OCI-LY1 (cell line): ENCODE measurements at regions not wholly inside any gene's neighbourhood (a gene's known extent, or its start where the extent isn't known, plus 50 kb on each side); places are given as distances from the start of the nearest gene placed in this dataset.

Experiments used
- H2AFZ ChIP-seq: fragments of 200-600 bp; sonication (generic), shearing (Covaris generic); 2 replicates; pipeline ENCODE4 v1.6.0; 2014; ENCODE audit warnings: antibody characterized with exemption, mild to moderate bottlenecking, low read length
- H3F3A ChIP-seq: fragments of 200-600 bp; sonication (generic), shearing (Covaris generic); 2 replicates; pipeline ENCODE4 v1.6.0; 2014; ENCODE audit warnings: mild to moderate bottlenecking, antibody characterized with exemption, low read length, moderate library complexity; ENCODE audit not compliant: insufficient read depth
- H3K27ac ChIP-seq: fragments of 200-600 bp; sonication (generic); 2 replicates; pipeline ENCODE4 v1.5.1; 2014; ENCODE audit warnings: low read length, mixed run types, mild to moderate bottlenecking, low read depth; ENCODE audit not compliant: poor library complexity, severe bottlenecking
- H3K27me3 ChIP-seq: fragments of 200-600 bp; sonication (generic); 2 replicates; pipeline ENCODE4 v1.6.0; 2014; ENCODE audit warnings: antibody characterized with exemption, mild to moderate bottlenecking, low read length, moderate library complexity; ENCODE audit not compliant: insufficient read depth
- H3K36me3 ChIP-seq: fragments of 200-600 bp; sonication (generic); 2 replicates; pipeline ENCODE4 v1.6.1; 2014; ENCODE audit warnings: mild to moderate bottlenecking, antibody characterized with exemption, low read length, moderate library complexity, mixed read lengths; ENCODE audit not compliant: insufficient read depth
- H3K4me1 ChIP-seq: fragments of 200-600 bp; sonication (generic); 2 replicates; pipeline ENCODE4 v1.5.1; 2014; ENCODE audit warnings: mild to moderate bottlenecking, low read length, moderate library complexity; ENCODE audit not compliant: insufficient read depth, severe bottlenecking
- H3K4me2 ChIP-seq: fragments of 200-600 bp; sonication (generic), shearing (Covaris generic); 2 replicates; pipeline ENCODE4 v1.6.1; 2014; ENCODE audit warnings: low read length
- H3K4me3 ChIP-seq: fragments of 200-600 bp; sonication (generic); 2 replicates; pipeline ENCODE4 v1.5.1; 2014; ENCODE audit warnings: low read length, low read depth, mild to moderate bottlenecking, mixed read lengths; ENCODE audit not compliant: poor library complexity, severe bottlenecking
- H3K79me2 ChIP-seq: fragments of 200-600 bp; shearing (Covaris generic); 2 replicates; pipeline ENCODE4 v1.6.1; 2016; ENCODE audit warnings: mixed run types, low read length, mixed read lengths; ENCODE audit not compliant: insufficient read depth
- H3K9ac ChIP-seq: fragments of 200-600 bp; sonication (generic), shearing (Covaris generic); 2 replicates; pipeline ENCODE4 v1.6.1; 2014; ENCODE audit warnings: mild to moderate bottlenecking, low read length, mixed read lengths
- H3K9me2 ChIP-seq: fragments of 200-600 bp; sonication (generic), shearing (Covaris generic); 2 replicates; pipeline ENCODE4 v1.6.1; 2014; ENCODE audit warnings: low read depth, mild to moderate bottlenecking, low read length, mixed read lengths
- H3K9me3 ChIP-seq: fragments of 200-600 bp; shearing (Covaris generic); 2 replicates; pipeline ENCODE4 v1.6.1; 2014; ENCODE audit warnings: low read length, mixed read lengths
- H4K20me1 ChIP-seq: fragments of 200-600 bp; sonication (generic), shearing (Covaris generic); 2 replicates; pipeline ENCODE4 v1.6.0; 2016; ENCODE audit warnings: mild to moderate bottlenecking, low read length; ENCODE audit not compliant: insufficient read depth
- CTCF ChIP-seq: fragments of 200-600 bp; sonication (generic), shearing (Covaris generic); IDR thresholded peaks from 2 replicates; pipeline ENCODE4 v1.5.1; 2017; ENCODE audit warnings: mild to moderate bottlenecking, antibody characterized with exemption, low read length, moderate library complexity, mixed read lengths
- EZH2 ChIP-seq: fragments of 200-600 bp; sonication (generic), shearing (Covaris generic); IDR thresholded peaks from 2 replicates; pipeline ENCODE4 v1.8.0; 2017; ENCODE audit warnings: borderline replicate concordance, mixed run types, mild to moderate bottlenecking, antibody characterized with exemption, low read length, moderate library complexity, mixed read lengths

GRCh38 chr20:17854307-17854903 lies 114.2 kb downstream of the SNX5 start:
- H3F3A ChIP-seq = no peaks in the 10 kb centered on the region
- no peaks in the 10 kb centered on the region for H4K20me1 ChIP-seq
- no peaks in the 10 kb centered on the region for H3K36me3 ChIP-seq
- no peaks in the 10 kb centered on the region for H3K9me3 ChIP-seq
- no peak overlapping the region for H3K4me3 ChIP-seq
- no peak for TF ChIP-seq EZH2
- no peak for TF ChIP-seq CTCF
- no peaks in the 10 kb centered on the region for H3K79me2 ChIP-seq
- no peak overlapping the region for H3K27ac ChIP-seq
- H2AFZ ChIP-seq = no peak overlapping the region
- H3K9ac ChIP-seq = no peak overlapping the region
- no peak overlapping the region; the same call in 1 of the 2 replicates for H3K4me2 ChIP-seq
- no peaks in the 10 kb centered on the region for H3K9me2 ChIP-seq
- H3K27me3 ChIP-seq = no peaks in the 10 kb centered on the region; the same call in 1 of the 2 replicates
- peaks cover 63% of the 10 kb centered on the region for H3K4me1 ChIP-seq

GRCh38 chr20:17852323-17852722 lies 116.3 kb downstream of the SNX5 start:
- H3K9me3 ChIP-seq = no peaks in the 10 kb centered on the region
- no peaks in the 10 kb centered on the region for H3K79me2 ChIP-seq
- no peak overlapping the region for H3K9ac ChIP-seq
- H3K27ac ChIP-seq = peak overlapping the region; percentile 26
- H2AFZ ChIP-seq = no peak overlapping the region
- no peak overlapping the region for H3K4me2 ChIP-seq
- TF ChIP-seq CTCF = no peak
- TF ChIP-seq EZH2 = no peak
- H3K27me3 ChIP-seq = no peaks in the 10 kb centered on the region; the same call in 1 of the 2 replicates
- H3K9me2 ChIP-seq = no peaks in the 10 kb centered on the region
- peaks cover 62% of the 10 kb centered on the region for H3K4me1 ChIP-seq
- no peaks in the 10 kb centered on the region for H3K36me3 ChIP-seq
- H3K4me3 ChIP-seq = no peak overlapping the region
- H3F3A ChIP-seq = no peaks in the 10 kb centered on the region
- H4K20me1 ChIP-seq = no peaks in the 10 kb centered on the region

GRCh38 chr20:17850684-17851026 lies 117.9 kb downstream of the SNX5 start:
- Histone ChIP-seq H3K27ac (no peak overlapping the region), H3K4me1 (peaks cover 63% of the 10 kb centered on the region), H3K79me2 (no peaks in the 10 kb centered on the region), H3K9ac (no peak overlapping the region), H3F3A (no peaks in the 10 kb centered on the region), H3K4me2 (no peak overlapping the region), H4K20me1 (no peaks in the 10 kb centered on the region), H3K36me3 (no peaks in the 10 kb centered on the region), H2AFZ (no peak overlapping the region), H3K9me3 (no peaks in the 10 kb centered on the region), H3K27me3 (no peaks in the 10 kb centered on the region; the same call in 1 of the 2 replicates), H3K9me2 (no peaks in the 10 kb centered on the region), H3K4me3 (no peak overlapping the region)
- TF ChIP-seq EZH2 (no peak), CTCF (no peak)
